ENCODE measurements at regions not wholly inside any gene's neighbourhood (a gene's known extent, or its start where the extent isn't known, plus 50 kb on each side); places are given as distances from the start of the nearest gene placed in this dataset.
A peak's percentile ranks its signal among the peaks of the same experiment; 100 is the strongest.

- Histone ChIP-seq H3K36me3 (no peaks in the 10 kb centered on the region), H3K9me3 (no peaks in the 10 kb centered on the region), H3K4me3 (no peak overlapping the region), H3K27ac (no peak overlapping the region), H3K4me1 (peaks cover 0 to 14% (median 2%) of the 10 kb centered on the region in 4 donors), H3K27me3 (no peaks in the 10 kb centered on the region)
- 68 to 82% methylated on average over 8 of the region's 8 CpGs for WGBS, 2 donors
- no peak for TF ChIP-seq EP300 (IDR thresholded peaks at IDR 0.05)
- TF ChIP-seq CTCF (IDR thresholded peaks at IDR 0.05), result peak in 3 of 5 experiments; percentile 15 to 29 (median 24)
- no peak for DNase-seq (ENCODE audit: low spot score in 2 of 2)
These were observed 85.6 kb downstream of the CD8B2 start for GRCh38 chr2:106572541-106573450.

GRCh38 chr2:106573773-106574172 lies 86.6 kb downstream of the CD8B2 start:
- no peak overlapping the region for H3K4me3 ChIP-seq
- no peak for DNase-seq (ENCODE audit: low spot score in 2 of 2)
- no peak for TF ChIP-seq CTCF (IDR thresholded peaks at IDR 0.05)
- TF ChIP-seq POLR2A (IDR thresholded peaks at IDR 0.05), result no peak
- TF ChIP-seq EP300 (IDR thresholded peaks at IDR 0.05), result no peak

GRCh38 chr2:106575955-106576354 lies 88.8 kb downstream of the CD8B2 start:
- no peaks in the 10 kb centered on the region for H3K9me3 ChIP-seq
- DNase-seq (ENCODE audit: low spot score in 2 of 2), result no peak
- peaks cover 0 to 3% of the 10 kb centered on the region in 2 donors for H3K27me3 ChIP-seq
- no peak overlapping the region for H3K4me3 ChIP-seq
- TF ChIP-seq CTCF (IDR thresholded peaks at IDR 0.05), result no peak
- TF ChIP-seq EP300 (IDR thresholded peaks at IDR 0.05), result peak in 1 of 2 donors; percentile 70
- H3K4me1 ChIP-seq, result peaks cover 0 to 14% (median 4%) of the 10 kb centered on the region in 4 donors
- 12 to 17% methylated on average over 6 of the region's 6 CpGs for WGBS, 2 donors
- H3K36me3 ChIP-seq, result no peaks in the 10 kb centered on the region
- peak overlapping the region in 2 of 4 donors; percentile 66 to 79 for H3K27ac ChIP-seq

More at GRCh38 chr2:106573773-106574172, 86.6 kb downstream of the CD8B2 start:
- Histone ChIP-seq H3K9me3 (no peaks in the 10 kb centered on the region), H3K27me3 (no peaks in the 10 kb centered on the region), H3K4me1 (peaks cover 0 to 14% (median 2%) of the 10 kb centered on the region in 4 donors), H3K36me3 (no peaks in the 10 kb centered on the region), H3K27ac (no peak overlapping the region)

GRCh38 chr2:106577255-106577651 lies 90.1 kb downstream of the CD8B2 start:
- WGBS, 2 donors, result 95 to 98% methylated on average over 5 of the region's 5 CpGs
- Histone ChIP-seq H3K27ac (peak overlapping the region in 2 of 4 donors; percentile 66 to 79), H3K36me3 (no peaks in the 10 kb centered on the region), H3K27me3 (peaks cover 0 to 3% of the 10 kb centered on the region in 2 donors), H3K9me3 (no peaks in the 10 kb centered on the region), H3K4me3 (no peak overlapping the region), H3K4me1 (peaks cover 0 to 21% (median 7%) of the 10 kb centered on the region in 4 donors)
- no peak for TF ChIP-seq POLR2A (IDR thresholded peaks at IDR 0.05)
- no peak for TF ChIP-seq CTCF (IDR thresholded peaks at IDR 0.05)
- TF ChIP-seq EP300 (IDR thresholded peaks at IDR 0.05), result no peak
- DNase-seq (ENCODE audit: low spot score in 2 of 2), result no peak

GRCh38 chr2:106579750-106580197 lies 92.6 kb downstream of the CD8B2 start:
- TF ChIP-seq CTCF (IDR thresholded peaks at IDR 0.05), result no peak
- Histone ChIP-seq H3K9me3 (no peaks in the 10 kb centered on the region), H3K27me3 (peaks cover 0 to 17% of the 10 kb centered on the region in 2 donors), H3K36me3 (no peaks in the 10 kb centered on the region), H3K4me3 (no peak overlapping the region), H3K27ac (no peak overlapping the region), H3K4me1 (peaks cover 0 to 21% (median 7%) of the 10 kb centered on the region in 4 donors)
- 21 to 29% methylated on average over 9 of the region's 9 CpGs for WGBS, 2 donors
- no peak for DNase-seq (ENCODE audit: low spot score in 2 of 2)
